ENCODE measurements at regions not wholly inside any gene's neighbourhood (a gene's known extent, or its start where the extent isn't known, plus 50 kb on each side); places are given as distances from the start of the nearest gene placed in this dataset.
A peak's percentile ranks its signal among the peaks of the same experiment; 100 is the strongest.

DNA sequence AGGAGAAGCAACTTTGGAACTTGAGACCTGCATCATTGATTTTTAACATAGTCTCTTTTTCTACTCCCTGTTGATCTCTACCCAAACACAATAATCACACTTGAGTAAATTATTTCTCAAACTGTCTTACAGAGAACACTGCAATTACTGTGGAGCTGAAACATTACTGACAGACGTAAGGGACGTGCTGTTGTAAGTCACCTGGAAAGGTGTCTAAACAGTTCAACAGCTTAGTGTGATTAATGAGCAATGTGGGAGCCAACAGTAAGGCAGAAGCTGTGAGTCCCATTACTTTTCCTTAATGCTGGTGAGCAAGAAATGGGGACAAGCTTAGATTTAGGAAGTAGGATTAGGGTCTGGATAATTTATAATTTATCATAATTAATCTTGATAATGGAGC lies 265.7 kb downstream of the DLEU7 start:
- no peak for DNase-seq (ENCODE audit: low spot score)

DNA sequence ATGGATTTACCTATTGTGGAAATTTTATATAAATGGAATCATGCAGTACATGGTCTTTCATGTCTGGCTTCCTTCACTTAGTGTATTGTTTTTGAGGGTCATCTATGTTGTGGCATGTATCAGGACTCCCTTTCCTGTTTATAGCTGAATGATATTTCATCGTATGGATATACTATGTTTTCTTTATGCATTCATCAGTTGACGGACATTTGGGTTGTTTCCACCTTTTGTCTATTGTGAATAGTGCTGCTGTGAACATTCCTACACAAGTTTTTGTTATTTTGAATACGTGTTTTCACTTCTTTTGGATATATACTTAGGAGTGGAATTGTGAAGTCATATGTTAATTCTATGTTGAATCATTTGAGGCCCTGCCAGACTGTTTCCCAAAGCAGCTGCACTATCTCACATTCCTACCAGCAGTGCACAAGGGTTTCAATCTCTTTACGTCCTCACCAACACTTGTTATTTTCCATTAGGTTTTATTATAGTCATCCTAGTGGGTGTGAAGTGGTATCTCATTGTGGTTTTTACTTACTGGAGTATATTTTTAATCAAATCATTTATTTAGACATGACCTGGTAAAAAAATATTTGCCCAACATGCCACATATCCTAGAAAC lies 262.7 kb downstream of the DLEU7 start:
- DNase-seq (ENCODE audit: low spot score) = peak; percentile 10

DNA sequence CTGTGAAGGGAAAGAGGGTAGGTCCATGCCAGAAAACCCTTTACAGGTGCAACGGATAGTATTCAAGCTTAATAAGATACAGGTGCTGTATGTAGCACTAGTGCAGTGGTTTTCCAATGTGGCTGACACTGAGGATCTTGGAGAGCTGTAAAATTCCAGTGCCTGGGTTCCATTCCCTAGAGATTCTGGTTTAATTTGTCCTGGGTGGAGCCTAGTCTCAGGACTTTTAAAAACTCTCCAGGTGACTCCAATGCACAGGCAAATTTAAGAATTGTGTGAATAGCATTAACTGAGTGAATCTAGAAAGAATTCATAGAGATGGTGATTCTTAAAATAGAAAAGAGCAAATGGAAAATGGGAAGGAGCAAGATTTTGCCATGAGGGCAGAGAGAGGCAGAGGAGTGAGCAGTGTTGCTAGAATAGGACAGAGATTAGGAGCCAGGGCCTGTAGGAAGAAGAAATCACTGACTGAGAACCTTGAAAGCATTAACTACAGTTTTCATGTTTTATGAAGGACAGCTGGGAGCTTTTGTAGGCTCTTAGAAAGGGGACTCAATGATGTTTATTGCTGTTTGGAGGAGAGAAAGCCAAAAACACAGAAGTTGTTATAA lies 261.8 kb downstream of the DLEU7 start:
- DNase-seq (ENCODE audit: low spot score) = no peak

DNA sequence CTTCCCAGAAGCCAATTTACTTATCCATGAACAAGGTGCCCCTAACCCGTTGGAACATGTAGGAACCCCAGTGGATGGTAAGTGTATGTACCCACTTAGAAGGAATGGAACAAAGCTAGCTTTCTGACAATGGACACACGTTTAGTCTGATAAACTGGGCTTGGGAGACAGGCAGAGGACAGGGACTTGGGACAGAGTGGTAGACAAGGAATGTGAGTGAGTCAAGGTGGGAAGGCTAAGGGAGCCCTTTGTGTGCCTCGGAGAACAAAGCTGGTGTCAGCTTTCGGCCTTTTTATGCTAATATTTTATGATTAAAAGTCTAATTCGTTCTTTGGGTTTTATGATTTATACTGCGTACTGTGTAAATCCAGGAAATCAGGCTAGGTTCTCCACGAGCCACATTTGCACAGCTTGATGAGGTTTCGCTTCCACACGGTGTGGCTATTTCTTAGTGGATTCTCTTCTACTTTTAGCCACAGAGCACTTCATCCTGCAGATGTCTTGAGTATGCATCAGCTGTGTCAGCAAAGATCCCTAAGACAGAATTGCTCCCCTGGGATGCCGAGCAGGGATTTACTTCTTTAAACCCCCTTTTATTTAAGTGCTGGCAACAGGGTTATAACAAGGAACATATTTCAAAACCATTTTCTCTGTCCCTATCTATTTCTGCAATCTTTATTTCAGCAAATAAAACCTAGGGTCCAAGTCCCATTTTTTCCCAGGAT lies 258.5 kb downstream of the DLEU7 start:
- no peak for DNase-seq (ENCODE audit: low spot score)

DNA sequence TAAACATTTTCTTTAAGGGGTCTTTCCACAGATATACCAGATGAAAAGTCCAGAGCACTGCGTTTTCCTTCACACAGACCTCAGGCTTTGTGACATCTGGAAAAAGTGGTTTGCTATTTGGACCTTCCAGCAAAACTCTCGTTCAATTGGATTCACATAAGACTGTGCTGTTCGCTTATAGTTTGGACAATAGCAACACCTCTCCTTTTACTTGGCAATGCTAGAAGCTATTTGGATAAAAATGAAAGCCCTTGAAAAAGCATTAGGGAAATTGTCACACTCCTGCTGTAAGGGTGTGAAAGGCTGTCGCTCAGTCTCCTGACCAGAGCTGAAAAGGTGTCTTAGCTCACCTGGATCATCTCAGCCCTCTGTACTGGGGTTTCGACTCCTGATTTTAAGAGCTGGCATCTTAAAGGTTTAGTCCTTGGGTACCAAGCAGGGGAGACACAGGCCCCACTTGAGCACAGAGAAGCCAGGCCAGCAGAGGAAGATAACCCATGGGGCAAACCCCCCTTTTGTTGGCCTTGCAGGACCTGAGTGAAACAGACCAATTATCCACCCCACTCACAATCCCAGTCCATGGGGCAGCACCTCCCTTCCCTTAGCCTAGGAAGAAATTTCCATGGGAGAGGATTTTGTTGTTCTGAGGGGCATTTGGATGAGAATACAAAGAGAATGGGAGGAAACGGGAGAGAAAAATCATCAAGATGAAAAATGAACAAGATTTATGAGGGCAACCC lies 257.6 kb downstream of the DLEU7 start:
- DNase-seq (ENCODE audit: low spot score) = no peak

GRCh38 chr13:50586414-50587083 lies 256.9 kb downstream of the DLEU7 start:
- no peak for DNase-seq (ENCODE audit: low spot score)

- DNase-seq (ENCODE audit: low spot score) = no peak
These were observed 256.4 kb downstream of the DLEU7 start for GRCh38 chr13:50587115-50587514.

DNA sequence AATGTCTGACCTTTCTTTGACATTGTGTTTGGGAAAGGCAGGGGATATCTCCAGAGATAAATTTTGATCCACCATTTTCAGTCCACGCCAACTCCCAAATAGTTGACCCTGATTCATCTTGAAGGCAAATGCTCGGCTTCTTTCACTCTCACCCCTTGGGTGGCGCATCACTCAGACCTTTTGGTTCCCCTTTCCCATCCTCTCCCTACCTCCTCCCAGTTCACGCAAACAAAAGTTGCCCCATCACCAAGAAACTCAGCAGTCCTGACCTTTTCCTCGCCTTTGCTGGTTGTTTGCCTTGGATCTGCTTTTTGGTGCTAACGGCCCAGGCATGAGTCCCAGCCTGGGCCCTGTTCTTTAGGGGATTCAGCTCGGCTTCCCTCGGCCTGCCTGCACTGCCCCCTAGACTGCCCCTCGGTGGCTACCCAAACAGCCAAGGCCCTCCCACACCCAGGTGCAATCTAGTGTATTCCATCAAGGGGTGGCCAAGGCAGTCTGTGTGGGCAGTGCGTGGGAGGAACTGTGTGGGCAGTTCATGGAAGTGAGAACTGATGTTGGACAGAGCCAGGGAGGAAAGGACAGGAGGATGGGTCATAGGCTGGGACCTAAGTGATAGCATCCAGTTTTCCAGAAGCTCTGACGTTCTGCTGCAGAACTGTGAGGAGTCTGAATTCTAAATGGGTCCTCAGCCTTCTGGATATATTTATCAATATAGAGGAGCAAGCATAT lies 255.7 kb downstream of the DLEU7 start:
- DNase-seq (ENCODE audit: low spot score) = no peak

DNA sequence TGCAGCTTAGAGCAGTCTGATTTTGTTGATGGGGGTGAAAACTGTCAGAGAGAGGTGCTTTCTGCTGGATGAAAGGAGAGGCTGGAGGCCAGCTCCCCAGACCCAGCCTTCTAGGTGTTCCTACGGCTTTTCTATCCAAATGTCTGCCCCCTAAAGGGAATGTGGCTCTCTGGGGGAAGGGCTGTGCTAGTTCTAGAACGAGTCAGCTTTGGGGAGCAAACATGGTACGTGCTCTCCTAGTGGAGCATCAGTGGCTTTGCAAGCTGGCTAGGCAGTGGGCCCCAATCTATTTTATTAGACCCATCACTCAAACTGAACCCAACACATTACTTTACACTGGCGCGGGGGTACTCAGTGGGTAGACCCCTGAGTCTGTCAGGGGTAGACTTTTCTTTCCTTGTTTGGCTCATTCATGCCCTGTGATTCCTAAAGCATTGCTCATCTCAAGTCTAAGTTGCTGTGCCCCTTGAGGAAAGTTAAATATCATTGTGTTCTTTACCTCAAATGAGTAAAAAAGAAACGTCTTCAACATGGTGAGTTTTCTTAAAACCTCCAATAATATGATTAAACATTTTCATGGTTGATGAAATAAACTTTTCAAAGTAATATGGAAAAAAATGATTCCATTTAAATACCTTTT lies 254.9 kb downstream of the DLEU7 start:
- peak; percentile 6 for DNase-seq (ENCODE audit: low spot score)

GRCh38 chr13:50589139-50589538 lies 254.4 kb downstream of the DLEU7 start:
- peak; percentile 87 for DNase-seq (ENCODE audit: low spot score)

- peak; percentile 83 for DNase-seq (ENCODE audit: low spot score)
These were observed 253.8 kb downstream of the DLEU7 start for GRCh38 chr13:50589651-50590054.

GRCh38 chr13:50592412-50593155 lies 250.9 kb downstream of the DLEU7 start:
- peak; percentile 30 for DNase-seq (ENCODE audit: low spot score)

DNA sequence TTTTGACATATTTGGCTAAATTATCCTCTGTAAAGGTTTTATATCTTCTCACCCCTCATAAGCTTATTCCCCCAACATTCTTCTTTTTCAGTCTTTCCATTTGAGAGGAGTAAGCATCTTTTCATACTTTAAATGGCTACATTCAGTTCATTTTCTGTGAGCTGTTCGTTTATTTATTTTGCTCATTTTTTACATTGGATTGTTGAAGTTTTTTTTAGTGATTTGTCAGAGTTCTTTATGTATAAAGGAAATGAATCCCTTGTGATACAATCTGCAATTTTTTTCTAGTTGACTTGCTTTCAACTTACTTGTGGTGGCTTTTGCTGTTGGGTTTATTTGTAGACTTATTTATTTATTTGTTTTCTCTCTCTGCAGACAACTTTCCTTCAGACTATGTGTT lies 250.3 kb downstream of the DLEU7 start:
- no peak for DNase-seq (ENCODE audit: low spot score)

- no peak for DNase-seq (ENCODE audit: low spot score)
These were observed 249.0 kb downstream of the DLEU7 start for GRCh38 chr13:50594276-50595051.

DNA sequence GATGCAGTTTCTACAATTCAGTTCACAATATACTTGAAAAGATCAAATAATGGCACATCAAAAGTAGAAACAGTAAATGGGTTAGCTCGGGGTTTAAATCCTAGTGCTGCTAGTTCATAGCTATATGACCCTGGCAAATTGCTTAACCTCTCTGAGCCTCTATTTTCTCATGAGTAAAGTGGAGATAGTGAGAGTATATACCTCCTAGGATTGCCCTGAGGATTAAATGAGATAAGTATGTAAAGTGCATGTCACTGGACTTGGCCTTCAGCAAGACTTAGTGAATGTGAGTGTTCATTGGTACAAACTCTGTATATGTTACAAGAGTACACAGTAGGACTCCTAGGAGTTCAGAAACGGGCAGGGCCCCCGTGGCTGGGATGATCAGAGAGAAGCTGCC lies 248.3 kb downstream of the DLEU7 start:
- no peak for DNase-seq (ENCODE audit: low spot score)

DNA sequence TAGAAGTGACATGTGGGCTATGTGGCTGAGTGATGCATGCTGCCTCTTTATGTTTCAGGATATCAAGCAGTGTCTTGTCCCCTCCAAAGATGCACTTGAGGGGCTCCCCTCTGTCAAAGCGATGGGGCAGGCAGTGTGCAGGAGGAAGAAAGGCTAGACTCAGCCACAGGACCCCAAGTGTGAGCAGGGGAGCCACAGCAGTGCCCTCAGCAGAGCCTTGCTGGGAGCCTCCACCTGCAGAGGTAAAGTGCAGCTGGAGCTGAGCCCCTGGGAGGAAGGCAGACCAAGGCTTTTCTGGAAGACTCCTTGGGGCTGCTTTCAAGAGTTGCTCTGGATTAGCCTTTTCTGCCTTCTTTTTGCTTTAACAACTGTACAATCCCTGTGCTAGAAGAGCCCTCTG lies 247.3 kb downstream of the DLEU7 start:
- DNase-seq (ENCODE audit: low spot score) = no peak

GRCh38 chr13:50596776-50597203 lies 246.7 kb downstream of the DLEU7 start:
- DNase-seq (ENCODE audit: low spot score) = no peak

- DNase-seq (ENCODE audit: low spot score) = no peak
These were observed 245.2 kb downstream of the DLEU7 start for GRCh38 chr13:50598338-50598737.

GRCh38 chr13:50599046-50599445 lies 244.4 kb downstream of the DLEU7 start:
- DNase-seq (ENCODE audit: low spot score) = no peak
